ENCODE measurements at regions not wholly inside any gene's neighbourhood (a gene's known extent, or its start where the extent isn't known, plus 50 kb on each side); places are given as distances from the start of the nearest gene placed in this dataset.

DNA sequence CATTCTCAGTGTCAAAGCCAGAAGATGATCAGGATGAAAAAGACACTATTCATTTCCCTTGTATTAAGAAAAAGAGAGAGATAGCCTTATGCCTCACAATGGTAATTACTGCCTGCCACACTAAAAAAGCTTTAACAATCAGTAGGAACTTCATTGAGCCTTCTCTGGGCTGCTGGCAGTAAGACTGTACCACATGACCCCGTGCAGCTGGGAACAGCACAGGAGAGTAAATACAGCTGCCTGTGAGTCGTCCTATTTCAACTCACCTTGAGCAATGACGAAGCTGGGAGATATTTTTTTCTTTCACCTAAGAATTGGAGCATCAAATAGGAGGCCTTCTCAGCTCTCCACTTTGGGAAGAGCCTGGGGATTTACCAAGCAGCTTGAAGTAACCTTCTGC lies 316.3 kb downstream of the GABRB2 start:
- TF ChIP-seq EZH2 (IDR thresholded peaks at IDR 0.05; ENCODE audit: insufficient read depth, poor library complexity, severe bottlenecking) (no peak), EZH2phosphoT487 (IDR thresholded peaks at IDR 0.05; ENCODE audit: insufficient read depth, low read depth) (no peak)

Measured in GM23248 (cell line).